ENCODE measurements at regions not wholly inside any gene's neighbourhood (a gene's known extent, or its start where the extent isn't known, plus 50 kb on each side); places are given as distances from the start of the nearest gene placed in this dataset.

- TF ChIP-seq CTCF (conservative IDR thresholded peaks at IDR 0.05; ENCODE audit: low read depth in 2 of 2) = no peak
- TF ChIP-seq CREB1 (CRISPR knock-in tag; IDR thresholded peaks at IDR 0.05; ENCODE audit: low read depth) = no peak
- TF ChIP-seq EZH2phosphoT487 (IDR thresholded peaks at IDR 0.05; ENCODE audit: unreplicated experiment) = no peak
- no peak for TF ChIP-seq POLR2AphosphoS5 (IDR thresholded peaks at IDR 0.05; ENCODE audit: low read depth)
- TF ChIP-seq NANOG (IDR thresholded peaks at IDR 0.05; ENCODE audit: borderline replicate concordance) = no peak
- no peak for TF ChIP-seq EZH2 (IDR thresholded peaks at IDR 0.05; ENCODE audit: low read depth, unreplicated experiment)
- TF ChIP-seq, protein P1, sequence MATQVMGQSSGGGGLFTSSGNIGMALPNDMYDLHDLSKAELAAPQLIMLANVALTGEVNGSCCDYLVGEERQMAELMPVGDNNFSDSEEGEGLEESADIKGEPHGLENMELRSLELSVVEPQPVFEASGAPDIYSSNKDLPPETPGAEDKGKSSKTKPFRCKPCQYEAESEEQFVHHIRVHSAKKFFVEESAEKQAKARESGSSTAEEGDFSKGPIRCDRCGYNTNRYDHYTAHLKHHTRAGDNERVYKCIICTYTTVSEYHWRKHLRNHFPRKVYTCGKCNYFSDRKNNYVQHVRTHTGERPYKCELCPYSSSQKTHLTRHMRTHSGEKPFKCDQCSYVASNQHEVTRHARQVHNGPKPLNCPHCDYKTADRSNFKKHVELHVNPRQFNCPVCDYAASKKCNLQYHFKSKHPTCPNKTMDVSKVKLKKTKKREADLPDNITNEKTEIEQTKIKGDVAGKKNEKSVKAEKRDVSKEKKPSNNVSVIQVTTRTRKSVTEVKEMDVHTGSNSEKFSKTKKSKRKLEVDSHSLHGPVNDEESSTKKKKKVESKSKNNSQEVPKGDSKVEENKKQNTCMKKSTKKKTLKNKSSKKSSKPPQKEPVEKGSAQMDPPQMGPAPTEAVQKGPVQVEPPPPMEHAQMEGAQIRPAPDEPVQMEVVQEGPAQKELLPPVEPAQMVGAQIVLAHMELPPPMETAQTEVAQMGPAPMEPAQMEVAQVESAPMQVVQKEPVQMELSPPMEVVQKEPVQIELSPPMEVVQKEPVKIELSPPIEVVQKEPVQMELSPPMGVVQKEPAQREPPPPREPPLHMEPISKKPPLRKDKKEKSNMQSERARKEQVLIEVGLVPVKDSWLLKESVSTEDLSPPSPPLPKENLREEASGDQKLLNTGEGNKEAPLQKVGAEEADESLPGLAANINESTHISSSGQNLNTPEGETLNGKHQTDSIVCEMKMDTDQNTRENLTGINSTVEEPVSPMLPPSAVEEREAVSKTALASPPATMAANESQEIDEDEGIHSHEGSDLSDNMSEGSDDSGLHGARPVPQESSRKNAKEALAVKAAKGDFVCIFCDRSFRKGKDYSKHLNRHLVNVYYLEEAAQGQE (IDR thresholded peaks at IDR 0.05; ENCODE audit: unreplicated experiment) = no peak
- TF ChIP-seq ETS1 (IDR thresholded peaks at IDR 0.05) = no peak
- no peak for TF ChIP-seq ZNF114 (CRISPR knock-in tag; IDR thresholded peaks at IDR 0.05)
- no peak for TF ChIP-seq STAT1 (IDR thresholded peaks at IDR 0.05; ENCODE audit: unreplicated experiment)
- TF ChIP-seq JUNB (IDR thresholded peaks at IDR 0.05; ENCODE audit: unreplicated experiment) = no peak
- no peak for TF ChIP-seq ZNF462 (CRISPR knock-in tag; IDR thresholded peaks at IDR 0.05)
Observed at GRCh38 chr13:39930060-39930459, 274.6 kb downstream of the COG6 start.

Data from GM23338 (cell line).